ENCODE measurements at regions not wholly inside any gene's neighbourhood (a gene's known extent, or its start where the extent isn't known, plus 50 kb on each side); places are given as distances from the start of the nearest gene placed in this dataset.

DNA sequence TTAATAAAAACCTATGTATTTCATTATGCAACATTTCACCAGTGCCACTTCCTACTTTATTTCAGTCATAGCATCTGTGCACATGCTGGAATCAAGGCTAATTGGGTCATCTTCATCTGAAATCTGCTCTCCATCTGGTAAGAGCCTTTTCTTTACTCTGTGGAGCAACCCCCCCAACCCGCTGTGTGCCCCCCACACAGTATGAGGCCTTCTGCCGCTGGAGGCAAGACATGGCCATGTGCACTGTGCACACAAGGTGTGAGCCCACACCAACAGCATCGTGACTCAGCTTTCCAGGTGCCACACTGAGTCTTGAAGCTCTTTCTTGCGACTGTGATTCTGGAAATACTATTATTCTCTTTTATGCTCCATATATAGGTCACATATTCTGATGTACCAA, 471.0 kb downstream of the TBC1D4 start:
- Mint-ChIP-seq H3K9me3 (ENCODE audit: unreplicated experiment) (no peaks in the 10 kb centered on the region), H3K36me3 (ENCODE audit: insufficient read depth, unreplicated experiment) (no peaks in the 10 kb centered on the region), H3K27me3 (ENCODE audit: insufficient read depth, unreplicated experiment) (no peaks in the 10 kb centered on the region), H3K4me3 (ENCODE audit: unreplicated experiment) (no peak overlapping the region), H3K27ac (ENCODE audit: low read depth, unreplicated experiment) (no peak overlapping the region), H3K4me1 (ENCODE audit: insufficient read depth, unreplicated experiment) (no peaks in the 10 kb centered on the region)
- no peak for DNase-seq (ENCODE audit: unreplicated experiment)
- no TSS peak for BruUV-seq (replicated peaks)
- ChIA-PET CTCF (interaction anchor here (0.6 kb wide), 1 partner anchor 201 kb away, joined by 4 read pairs; no protein-coding TSS in a partner anchor), POLR2A (no interaction called here)
- TF ChIP-seq, protein P1, sequence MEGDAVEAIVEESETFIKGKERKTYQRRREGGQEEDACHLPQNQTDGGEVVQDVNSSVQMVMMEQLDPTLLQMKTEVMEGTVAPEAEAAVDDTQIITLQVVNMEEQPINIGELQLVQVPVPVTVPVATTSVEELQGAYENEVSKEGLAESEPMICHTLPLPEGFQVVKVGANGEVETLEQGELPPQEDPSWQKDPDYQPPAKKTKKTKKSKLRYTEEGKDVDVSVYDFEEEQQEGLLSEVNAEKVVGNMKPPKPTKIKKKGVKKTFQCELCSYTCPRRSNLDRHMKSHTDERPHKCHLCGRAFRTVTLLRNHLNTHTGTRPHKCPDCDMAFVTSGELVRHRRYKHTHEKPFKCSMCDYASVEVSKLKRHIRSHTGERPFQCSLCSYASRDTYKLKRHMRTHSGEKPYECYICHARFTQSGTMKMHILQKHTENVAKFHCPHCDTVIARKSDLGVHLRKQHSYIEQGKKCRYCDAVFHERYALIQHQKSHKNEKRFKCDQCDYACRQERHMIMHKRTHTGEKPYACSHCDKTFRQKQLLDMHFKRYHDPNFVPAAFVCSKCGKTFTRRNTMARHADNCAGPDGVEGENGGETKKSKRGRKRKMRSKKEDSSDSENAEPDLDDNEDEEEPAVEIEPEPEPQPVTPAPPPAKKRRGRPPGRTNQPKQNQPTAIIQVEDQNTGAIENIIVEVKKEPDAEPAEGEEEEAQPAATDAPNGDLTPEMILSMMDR (IDR thresholded peaks at IDR 0.05; ENCODE audit: unreplicated experiment) = no peak
- intact Hi-C loops (cut with micrococcal nuclease) = no loop called here

DNA sequence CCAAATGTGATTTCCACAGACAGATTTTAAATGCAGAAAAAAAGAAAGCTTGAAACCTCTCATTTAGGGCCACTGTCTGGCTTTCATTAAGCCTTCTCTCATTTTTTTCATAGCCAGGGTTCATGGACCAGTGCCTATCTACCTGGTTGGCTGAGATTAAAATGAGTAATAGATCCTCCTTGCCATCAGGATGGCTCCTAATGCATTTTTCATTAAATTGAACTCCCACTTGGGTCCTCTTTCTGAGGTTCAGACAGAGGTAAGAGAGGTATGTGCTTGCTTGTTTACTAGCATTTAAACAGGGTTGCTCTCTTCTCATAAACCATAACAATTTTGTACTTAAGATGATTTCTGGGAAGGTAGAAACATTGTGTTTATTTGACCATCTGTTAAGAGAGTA, 473.0 kb downstream of the TBC1D4 start:
- Mint-ChIP-seq H3K27ac (ENCODE audit: low read depth, unreplicated experiment) (no peak overlapping the region), H3K36me3 (ENCODE audit: insufficient read depth, unreplicated experiment) (no peaks in the 10 kb centered on the region), H3K9me3 (ENCODE audit: unreplicated experiment) (no peaks in the 10 kb centered on the region), H3K4me3 (ENCODE audit: unreplicated experiment) (no peak overlapping the region), H3K27me3 (ENCODE audit: insufficient read depth, unreplicated experiment) (no peaks in the 10 kb centered on the region), H3K4me1 (ENCODE audit: insufficient read depth, unreplicated experiment) (no peaks in the 10 kb centered on the region)
- CTCF ChIA-PET = no interaction called here
- DNase-seq (ENCODE audit: unreplicated experiment) = no peak
- intact Hi-C loops (cut with micrococcal nuclease) = no loop called here
- no TSS peak for BruUV-seq (replicated peaks)
- POLR2A ChIA-PET = no interaction called here
- TF ChIP-seq, protein P1 (IDR thresholded peaks at IDR 0.05; ENCODE audit: unreplicated experiment) = no peak

GRCh38 chr13:74990992-74991391, 491.0 kb downstream of the TBC1D4 start:
- Mint-ChIP-seq H3K27me3 (ENCODE audit: insufficient read depth, unreplicated experiment) (no peaks in the 10 kb centered on the region), H3K4me1 (ENCODE audit: insufficient read depth, unreplicated experiment) (peaks cover 8% of the 10 kb centered on the region), H3K27ac (ENCODE audit: low read depth, unreplicated experiment) (no peak overlapping the region), H3K36me3 (ENCODE audit: insufficient read depth, unreplicated experiment) (no peaks in the 10 kb centered on the region), H3K9me3 (ENCODE audit: unreplicated experiment) (no peaks in the 10 kb centered on the region), H3K4me3 (ENCODE audit: unreplicated experiment) (no peak overlapping the region)
- TF ChIP-seq, protein P1 (IDR thresholded peaks at IDR 0.05; ENCODE audit: unreplicated experiment) = no peak
- ChIA-PET CTCF (interaction anchor here (0.6 to 1.8 kb wide), 2 partner anchors 10 to 1261 kb away, joined by 3 to 6 read pairs; no protein-coding TSS in a partner anchor), POLR2A (no interaction called here)
- intact Hi-C loops (cut with micrococcal nuclease) = no loop called here
- no TSS peak for BruUV-seq (replicated peaks)
- no peak for DNase-seq (ENCODE audit: unreplicated experiment)

GRCh38 chr13:74987124-74987690, 494.8 kb downstream of the TBC1D4 start:
- ChIA-PET CTCF (interaction anchor here (1.0 kb wide), 1 partner anchor 12 kb away, joined by 4 read pairs; no protein-coding TSS in a partner anchor), POLR2A (no interaction called here)
- TF ChIP-seq, protein P1 (IDR thresholded peaks at IDR 0.05; ENCODE audit: unreplicated experiment) = no peak
- DNase-seq (ENCODE audit: unreplicated experiment) = no peak
- Mint-ChIP-seq H3K27me3 (ENCODE audit: insufficient read depth, unreplicated experiment) (no peaks in the 10 kb centered on the region), H3K4me3 (ENCODE audit: unreplicated experiment) (no peak overlapping the region), H3K36me3 (ENCODE audit: insufficient read depth, unreplicated experiment) (no peaks in the 10 kb centered on the region), H3K9me3 (ENCODE audit: unreplicated experiment) (no peaks in the 10 kb centered on the region), H3K4me1 (ENCODE audit: insufficient read depth, unreplicated experiment) (peaks cover 8% of the 10 kb centered on the region), H3K27ac (ENCODE audit: low read depth, unreplicated experiment) (no peak overlapping the region)
- intact Hi-C loops (cut with micrococcal nuclease) = no loop called here
- no TSS peak for BruUV-seq (replicated peaks)
